Stomach (tissue), 8 donors: ENCODE measurements at regions not wholly inside any gene's neighbourhood (a gene's known extent, or its start where the extent isn't known, plus 50 kb on each side); places are given as distances from the start of the nearest gene placed in this dataset.

Experiments used
- DNase-seq, 2 donors: peaks; one replicate each; pipeline versions ENCODE4 v3.0.0 to v3.0.0-alpha.2; 2013 to 2019
- H3K27ac ChIP-seq, 5 donors: fragments of 200-600 bp in 4 of 5; sonication (generic) in 4 of 5; one replicate each; pipeline ENCODE4 v1.5.1; 2013 to 2019; ENCODE audit warnings: mild to moderate bottlenecking in 1 of 5, moderate library complexity in 1 of 5
- H3K27me3 ChIP-seq, 3 donors: fragments of 200-600 bp; sonication (generic); one replicate each; pipeline ENCODE4 v1.5.1; 2017 to 2019; ENCODE audit warnings: mixed run types in 1 of 3
- H3K36me3 ChIP-seq, 4 donors: fragments of 200-600 bp; sonication (generic); 1 replicate in 3 of 4; 2 replicates in 1 of 4; pipeline ENCODE4 v1.5.1; 2016 to 2019
- H3K4me1 ChIP-seq, 4 donors: fragments of 200-600 bp; sonication (generic); one replicate each; pipeline ENCODE4 v1.5.1; 2016 to 2019
- H3K4me3 ChIP-seq, 4 donors: fragments of 200-600 bp; sonication (generic) in 3 of 4; one replicate each; pipeline ENCODE4 v1.5.1; 2016 to 2019; ENCODE audit warnings: mild to moderate bottlenecking in 1 of 4
- H3K9me3 ChIP-seq, 4 donors: fragments of 200-600 bp; sonication (generic); one replicate each; pipeline ENCODE4 v1.5.1; 2016 to 2019
- CTCF ChIP-seq, 7 experiments: fragments of 450-650 bp in 4 of 7; fragments of 200-600 bp in 3 of 7; sonication (generic) in 3 of 7; IDR thresholded peaks; one replicate each; pipeline ENCODE4 v1.5.1; 2016 to 2019; ENCODE audit warnings: antibody characterized with exemption in 7 of 7, control low read depth in 2 of 7, mild to moderate bottlenecking in 1 of 7
- EP300 ChIP-seq: sonication (generic); formaldehyde crosslinking; IDR thresholded peaks from one replicate; pipeline ENCODE4 v1.6.1; 2017; ENCODE audit warnings: antibody characterized with exemption
- POLR2A ChIP-seq, 4 donors: fragments of 450-650 bp; IDR thresholded peaks; one replicate each; pipeline ENCODE4 v1.6.1; 2016; ENCODE audit warnings: antibody characterized with exemption in 4 of 4, control low read depth in 2 of 4, mild to moderate bottlenecking in 1 of 4, moderate library complexity in 1 of 4
- POLR2AphosphoS5 ChIP-seq, 3 donors: sonication (generic); formaldehyde crosslinking; IDR thresholded peaks; one replicate each; pipeline ENCODE4 v1.6.1; 2016; ENCODE audit warnings: antibody characterized with exemption in 3 of 3
- WGBS, 5 donors: extraction: QIAGEN DNeasy Blood & Tissue Kit in 3 of 5; methylation state at CpG; one replicate each; pipeline versions ENCODE4 v1.1.5 to v1.1.7; 2013 to 2018; 5-methylcytosine and 5-hydroxymethylcytosine counted together
- intact Hi-C: fragments of 100-400 bp; cut with DNase I; formaldehyde crosslinking; loops from one replicate; pipeline ENCODE4 v1.15.1; 2023; ENCODE audit warnings: low total_unique reads
- donor health status: healthy with polysubstance abuse.
- donor health status: Bipolar disorder and iron deficiency.
- donor health status: healthy.

- H3K36me3 ChIP-seq = no peaks in the 10 kb centered on the region
- no peak overlapping the region for H3K4me3 ChIP-seq
- 80 to 86% (median 83%) methylated on average over 9 of the region's 9 CpGs for WGBS, 5 donors
- no peak overlapping the region for H3K27ac ChIP-seq
- H3K4me1 ChIP-seq = no peaks in the 10 kb centered on the region
- intact Hi-C loops = no loop called here
- no peak for DNase-seq
- peaks cover 0 to 5% (median 0%) of the 10 kb centered on the region in 4 donors for H3K9me3 ChIP-seq
- TF ChIP-seq POLR2AphosphoS5 (IDR thresholded peaks at IDR 0.05) (no peak), EP300 (no peak), CTCF (IDR thresholded peaks at IDR 0.05) (no peak), POLR2A (IDR thresholded peaks at IDR 0.05) (no peak)
- H3K27me3 ChIP-seq = peaks cover 0 to 63% (median 5%) of the 10 kb centered on the region in 3 donors
Observed at GRCh38 chr2:240201866-240202265, 61.4 kb upstream of the OTOS start.

GRCh38 chr2:240202586-240202985, 62.1 kb upstream of the OTOS start:
- TF ChIP-seq POLR2AphosphoS5 (IDR thresholded peaks at IDR 0.05) (no peak), EP300 (no peak), POLR2A (IDR thresholded peaks at IDR 0.05) (no peak), CTCF (IDR thresholded peaks at IDR 0.05) (no peak)
- DNase-seq = peak in 1 of 2 donors; percentile 19

GRCh38 chr2:240203031-240203787, 62.8 kb upstream of the OTOS start:
- WGBS, 5 donors = 76 to 83% (median 82%) methylated on average over 13 of the region's 13 CpGs
- no peak for DNase-seq
- Histone ChIP-seq H3K36me3 (no peaks in the 10 kb centered on the region), H3K4me3 (no peak overlapping the region), H3K9me3 (peaks cover 0 to 12% (median 2%) of the 10 kb centered on the region in 4 donors), H3K27ac (no peak overlapping the region), H3K27me3 (peaks cover 0 to 60% (median 5%) of the 10 kb centered on the region in 3 donors), H3K4me1 (no peaks in the 10 kb centered on the region)
- intact Hi-C loops = no loop called here
- TF ChIP-seq POLR2A (IDR thresholded peaks at IDR 0.05) (no peak), EP300 (no peak)

More at GRCh38 chr2:240202586-240202985, 62.1 kb upstream of the OTOS start:
- 56 to 75% (median 70%) methylated on average over 5 of the region's 5 CpGs for WGBS, 5 donors
- H3K36me3 ChIP-seq = no peaks in the 10 kb centered on the region
- H3K4me1 ChIP-seq = no peaks in the 10 kb centered on the region
- peaks cover 0 to 11% (median under 1%) of the 10 kb centered on the region in 4 donors for H3K9me3 ChIP-seq
- H3K27me3 ChIP-seq = peaks cover 0 to 58% (median 5%) of the 10 kb centered on the region in 3 donors
- no peak overlapping the region for H3K27ac ChIP-seq
- H3K4me3 ChIP-seq = no peak overlapping the region
- intact Hi-C loops = no loop called here

GRCh38 chr2:240203788-240204270, 63.4 kb upstream of the OTOS start:
- TF ChIP-seq EP300 = no peak
- no peak for TF ChIP-seq POLR2A (IDR thresholded peaks at IDR 0.05)
- TF ChIP-seq POLR2AphosphoS5 (IDR thresholded peaks at IDR 0.05) = no peak
- TF ChIP-seq CTCF (IDR thresholded peaks at IDR 0.05) = no peak
- Histone ChIP-seq H3K4me3 (no peak overlapping the region), H3K9me3 (peaks cover 0 to 12% (median 2%) of the 10 kb centered on the region in 4 donors), H3K4me1 (no peaks in the 10 kb centered on the region), H3K27me3 (peaks cover 0 to 65% (median 5%) of the 10 kb centered on the region in 3 donors), H3K27ac (no peak overlapping the region), H3K36me3 (no peaks in the 10 kb centered on the region)
- DNase-seq = no peak
- intact Hi-C loops = no loop called here
- 60 to 68% (median 64%) methylated on average over 10 to 11 of the region's 11 CpGs for WGBS, 5 donors
